Mesendoderm (in vitro differentiated cells): ENCODE measurements at regions not wholly inside any gene's neighbourhood (a gene's known extent, or its start where the extent isn't known, plus 50 kb on each side); places are given as distances from the start of the nearest gene placed in this dataset.

Experiments
- DNase-seq: peaks from one replicate; pipeline ENCODE4 v3.0.0; 2013
- H2AK5ac ChIP-seq: 2 replicates; pipeline ENCODE4 v1.6.1; 2013; ENCODE audit warnings: low read length, inconsistent platforms
- H2BK120ac ChIP-seq: 2 replicates; pipeline ENCODE4 v1.6.1; 2013; ENCODE audit warnings: low read depth, mild to moderate bottlenecking, low read length, moderate library complexity, mixed read lengths
- H2BK15ac ChIP-seq: replicated peaks from 2 replicates; pipeline ENCODE4 v1.6.1; 2013; ENCODE audit warnings: low read depth, mild to moderate bottlenecking, moderate library complexity
- H2BK5ac ChIP-seq: 2 replicates; pipeline ENCODE4 v1.6.1; 2013; ENCODE audit warnings: low read length, inconsistent platforms
- H3K18ac ChIP-seq: 2 replicates; pipeline ENCODE4 v1.6.1; 2013; ENCODE audit warnings: mild to moderate bottlenecking, low read length, mixed read lengths
- H3K23ac ChIP-seq: one replicate; pipeline ENCODE4 v1.6.1; 2013; ENCODE audit warnings: low read length
- H3K27ac ChIP-seq: 2 replicates; pipeline ENCODE4 v1.5.1; 2013; ENCODE audit warnings: low read depth, mild to moderate bottlenecking, inconsistent platforms, low read length, moderate library complexity
- H3K27me3 ChIP-seq: 2 replicates; pipeline ENCODE4 v1.6.1; 2013; ENCODE audit warnings: low read length, control low read depth, mild to moderate bottlenecking, inconsistent platforms; ENCODE audit not compliant: insufficient read depth, poor library complexity
- H3K36me3 ChIP-seq: 2 replicates; pipeline ENCODE4 v1.6.1; 2013; ENCODE audit warnings: low read length, inconsistent platforms; ENCODE audit not compliant: control insufficient read depth, insufficient read depth
- H3K4ac ChIP-seq: one replicate; pipeline ENCODE4 v1.6.1; 2013; ENCODE audit warnings: low read depth, mild to moderate bottlenecking, low read length, moderate library complexity
- H3K4me1 ChIP-seq: 2 replicates; pipeline ENCODE4 v1.6.1; 2013; ENCODE audit warnings: low read depth, low read length, inconsistent platforms; ENCODE audit not compliant: control insufficient read depth
- H3K4me2 ChIP-seq: 2 replicates; pipeline ENCODE4 v1.6.1; 2013; ENCODE audit warnings: low read length
- H3K4me3 ChIP-seq: 2 replicates; pipeline ENCODE4 v1.5.1; 2013; ENCODE audit warnings: mild to moderate bottlenecking, low read length
- H3K56ac ChIP-seq: one replicate; pipeline ENCODE4 v1.6.1; 2013; ENCODE audit warnings: low read length
- H3K79me1 ChIP-seq: 2 replicates; pipeline ENCODE4 v1.6.1; 2013; ENCODE audit warnings: low read length, inconsistent platforms
- H3K79me2 ChIP-seq: 2 replicates; pipeline ENCODE4 v1.6.1; 2013; ENCODE audit warnings: mild to moderate bottlenecking, low read length; ENCODE audit not compliant: control insufficient read depth, insufficient read depth
- H3K9ac ChIP-seq: 2 replicates; pipeline ENCODE4 v1.6.1; 2013; ENCODE audit warnings: low read length, inconsistent platforms
- H4K5ac ChIP-seq: one replicate; pipeline ENCODE4 v1.6.1; 2013; ENCODE audit warnings: low read length
- H4K8ac ChIP-seq: one replicate; pipeline ENCODE4 v1.6.1; 2013; ENCODE audit warnings: low read depth, mild to moderate bottlenecking, control low read depth, low read length, moderate library complexity
- WGBS: extraction: QIAGEN DNeasy Blood & Tissue Kit; methylation state at CpG from one replicate; pipeline ENCODE4 v1.1.7; 2013; ENCODE audit warnings: low lambda C conversion rate, missing lambda C conversion rate; ENCODE audit not compliant: insufficient coverage; ENCODE audit errors: extremely low coverage; 5-methylcytosine and 5-hydroxymethylcytosine counted together

DNA sequence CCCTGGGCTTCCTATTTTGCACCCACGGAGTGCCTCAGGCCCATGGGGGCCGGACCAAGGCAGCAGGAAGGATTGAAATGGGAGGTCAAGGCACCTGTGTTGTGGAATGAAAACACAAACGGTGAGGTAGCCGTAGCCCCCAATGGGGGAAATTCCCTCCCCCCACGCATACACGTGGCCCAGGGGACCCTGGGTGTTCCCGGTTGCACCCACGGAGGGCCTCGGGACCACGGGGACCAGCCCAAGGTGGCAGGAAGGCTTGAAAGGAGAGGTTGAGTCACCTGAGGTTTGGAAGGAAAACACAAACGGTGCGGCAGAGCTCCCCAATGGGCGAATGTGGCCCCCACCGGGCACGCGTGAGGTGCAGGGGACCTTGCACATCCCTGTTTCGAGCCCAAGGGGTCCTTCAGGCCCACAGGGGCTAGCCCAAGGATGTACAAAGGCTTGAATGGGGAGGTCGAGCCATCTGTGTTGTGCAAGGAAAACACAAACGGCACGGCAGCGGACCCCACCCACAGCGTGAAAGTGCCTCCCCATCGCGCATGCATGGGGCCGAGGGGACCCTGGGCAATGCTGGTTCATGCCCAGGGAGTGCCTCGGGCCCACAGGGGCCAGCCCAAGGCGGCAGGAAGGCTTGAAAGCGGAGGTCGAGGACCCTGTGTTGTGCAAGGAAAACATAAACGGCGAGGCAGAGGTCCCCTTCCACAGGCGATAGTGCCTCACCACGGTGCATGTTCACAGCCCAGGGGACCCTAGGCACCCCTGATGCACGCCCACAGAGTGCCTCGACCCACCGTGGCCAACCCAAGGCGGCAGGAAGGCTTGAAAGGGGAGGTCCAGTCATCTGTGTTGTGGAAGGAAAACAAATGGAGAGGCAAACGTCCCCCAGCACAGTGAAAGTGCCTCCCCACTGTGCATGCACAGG lies 376.7 kb downstream of the ALG10 start:
- Histone ChIP-seq H3K9ac (no peak overlapping the region), H3K27ac (no peak overlapping the region), H3K4ac (no peak overlapping the region), H3K79me1 (no peaks in the 10 kb centered on the region), H2BK5ac (no peak overlapping the region), H3K27me3 (no peaks in the 10 kb centered on the region), H3K18ac (no peak overlapping the region), H3K4me3 (no peak overlapping the region), H3K23ac (no peak overlapping the region), H3K56ac (no peak overlapping the region), H3K4me1 (no peaks in the 10 kb centered on the region), H4K8ac (no peak overlapping the region), H4K5ac (no peak overlapping the region), H3K36me3 (no peaks in the 10 kb centered on the region), H3K79me2 (no peaks in the 10 kb centered on the region), H3K4me2 (no peak overlapping the region), H2BK120ac (no peak overlapping the region), H2BK15ac (no peak overlapping the region), H2AK5ac (no peak overlapping the region)
- WGBS = no CpG with 5 or more reads among the region's 38 CpGs
- no peak for DNase-seq

DNA sequence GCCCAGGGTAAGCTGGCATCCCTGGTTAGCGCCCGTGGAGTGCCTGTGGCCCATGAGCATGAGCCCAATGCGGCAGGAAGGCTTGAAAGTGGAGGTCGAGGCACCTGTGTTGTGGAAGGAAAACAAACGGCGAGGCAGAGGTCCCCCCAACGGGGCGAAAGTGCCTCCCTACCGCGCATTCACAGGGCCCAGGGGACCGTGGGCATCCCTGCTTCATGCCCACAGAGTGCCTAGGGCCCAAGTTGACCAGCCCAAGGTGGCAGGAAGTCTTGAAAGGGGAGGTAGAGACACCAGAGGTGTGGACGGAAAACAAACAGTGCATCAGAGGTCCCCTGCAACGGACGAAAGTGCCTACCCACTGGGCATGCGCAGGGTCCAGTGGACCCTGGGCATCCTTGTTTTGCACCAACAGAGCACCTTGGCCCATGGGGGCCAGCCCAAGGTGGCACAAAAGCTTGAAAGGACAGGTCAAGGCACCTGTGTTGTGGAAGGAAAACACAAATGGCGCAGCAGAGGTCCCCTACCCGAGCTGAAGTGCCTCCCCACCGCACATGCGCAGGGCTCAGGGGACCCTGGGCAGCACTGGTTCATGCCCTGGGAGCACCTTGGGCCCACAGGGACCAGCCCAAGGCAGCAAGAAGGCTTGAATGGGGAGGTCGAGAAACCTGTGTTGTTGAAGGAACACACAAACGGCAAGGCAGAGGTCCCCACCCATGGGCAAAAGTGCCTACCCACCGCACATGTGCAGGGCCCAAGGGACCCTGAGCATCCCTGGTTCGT lies 377.5 kb downstream of the ALG10 start:
- no peak overlapping the region for H4K5ac ChIP-seq
- H3K4ac ChIP-seq = no peak overlapping the region
- no peak overlapping the region for H3K9ac ChIP-seq
- no peak overlapping the region for H2BK5ac ChIP-seq
- no peak overlapping the region for H2BK120ac ChIP-seq
- no peaks in the 10 kb centered on the region for H3K79me1 ChIP-seq
- no peak overlapping the region for H2BK15ac ChIP-seq
- H3K27ac ChIP-seq = no peak overlapping the region
- no peaks in the 10 kb centered on the region for H3K79me2 ChIP-seq
- no peaks in the 10 kb centered on the region for H3K36me3 ChIP-seq
- H2AK5ac ChIP-seq = no peak overlapping the region
- H3K56ac ChIP-seq = no peak overlapping the region
- no peak overlapping the region for H3K18ac ChIP-seq
- H4K8ac ChIP-seq = no peak overlapping the region
- no peaks in the 10 kb centered on the region for H3K27me3 ChIP-seq
- no peak for DNase-seq
- no peak overlapping the region for H3K23ac ChIP-seq
- H3K4me1 ChIP-seq = no peaks in the 10 kb centered on the region
- H3K4me2 ChIP-seq = no peak overlapping the region
- WGBS = no CpG with 5 or more reads among the region's 23 CpGs
- H3K4me3 ChIP-seq = no peak overlapping the region

DNA sequence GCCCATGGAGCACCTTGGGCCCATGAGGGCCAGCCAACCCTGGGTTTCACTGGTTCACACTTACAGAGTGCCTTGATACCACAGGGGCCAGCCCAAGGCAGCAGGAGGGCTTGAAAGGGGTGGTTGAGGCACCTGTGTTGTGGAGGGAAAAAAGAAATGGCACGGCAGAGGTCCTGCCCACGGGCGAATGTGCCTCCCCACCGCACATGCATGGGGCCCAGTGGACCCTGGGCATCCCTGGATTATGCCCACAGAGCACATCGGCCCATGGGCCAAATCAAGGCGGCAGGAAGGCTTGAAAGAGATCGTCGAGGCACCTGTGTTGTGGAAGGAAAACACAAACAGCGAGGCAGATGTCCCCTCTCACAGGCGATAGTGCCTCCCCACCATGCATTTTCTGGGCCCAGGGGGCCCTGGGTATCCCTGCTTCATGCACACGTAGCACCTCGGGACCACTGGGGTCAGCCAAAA lies 378.1 kb downstream of the ALG10 start:
- no peak overlapping the region for H3K23ac ChIP-seq
- H3K36me3 ChIP-seq = no peaks in the 10 kb centered on the region
- H3K56ac ChIP-seq = no peak overlapping the region
- H2BK15ac ChIP-seq = no peak overlapping the region
- WGBS = no CpG with 5 or more reads among the region's 12 CpGs
- no peak overlapping the region for H2BK5ac ChIP-seq
- no peaks in the 10 kb centered on the region for H3K27me3 ChIP-seq
- H3K9ac ChIP-seq = no peak overlapping the region
- no peak for DNase-seq
- no peaks in the 10 kb centered on the region for H3K4me1 ChIP-seq
- H4K8ac ChIP-seq = no peak overlapping the region
- no peak overlapping the region for H2AK5ac ChIP-seq
- no peak overlapping the region for H3K4ac ChIP-seq
- no peak overlapping the region for H3K27ac ChIP-seq
- no peak overlapping the region for H3K18ac ChIP-seq
- H4K5ac ChIP-seq = no peak overlapping the region
- H3K4me2 ChIP-seq = no peak overlapping the region
- H3K4me3 ChIP-seq = no peak overlapping the region
- H2BK120ac ChIP-seq = no peak overlapping the region
- no peaks in the 10 kb centered on the region for H3K79me2 ChIP-seq
- no peaks in the 10 kb centered on the region for H3K79me1 ChIP-seq

DNA sequence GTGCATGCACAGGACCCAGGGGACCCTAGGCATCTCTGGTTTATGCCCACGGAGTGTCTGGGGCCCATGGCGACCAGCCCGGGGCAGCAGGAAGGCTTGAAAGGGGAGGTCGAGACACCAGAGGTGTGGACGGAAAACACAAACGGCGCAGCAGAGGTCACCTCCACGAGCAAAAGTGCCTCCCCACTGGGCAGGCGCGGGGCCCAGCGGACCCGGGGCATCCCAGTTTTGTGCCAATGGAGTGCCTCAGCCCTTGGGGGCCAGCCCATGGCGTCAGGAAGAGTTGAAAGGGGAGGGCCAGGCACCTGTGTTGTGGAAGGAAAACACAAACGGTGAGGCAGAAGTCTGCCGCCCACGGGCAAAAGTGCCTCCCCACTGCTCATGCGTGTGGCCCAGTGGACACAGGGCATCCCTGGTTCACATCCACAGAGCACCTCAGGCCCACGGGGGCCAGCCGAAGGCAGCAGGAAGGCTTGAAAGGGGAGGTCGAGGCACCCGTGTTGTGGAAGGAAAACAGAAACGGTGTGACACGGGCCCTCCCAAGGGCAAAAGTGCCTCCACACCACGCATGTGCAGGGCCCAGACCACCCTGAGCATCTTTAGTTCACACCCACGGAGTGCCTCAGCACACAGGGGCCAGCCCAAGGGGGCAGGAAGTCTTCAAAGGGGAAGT lies 378.8 kb downstream of the ALG10 start:
- H2BK5ac ChIP-seq = no peak overlapping the region

DNA sequence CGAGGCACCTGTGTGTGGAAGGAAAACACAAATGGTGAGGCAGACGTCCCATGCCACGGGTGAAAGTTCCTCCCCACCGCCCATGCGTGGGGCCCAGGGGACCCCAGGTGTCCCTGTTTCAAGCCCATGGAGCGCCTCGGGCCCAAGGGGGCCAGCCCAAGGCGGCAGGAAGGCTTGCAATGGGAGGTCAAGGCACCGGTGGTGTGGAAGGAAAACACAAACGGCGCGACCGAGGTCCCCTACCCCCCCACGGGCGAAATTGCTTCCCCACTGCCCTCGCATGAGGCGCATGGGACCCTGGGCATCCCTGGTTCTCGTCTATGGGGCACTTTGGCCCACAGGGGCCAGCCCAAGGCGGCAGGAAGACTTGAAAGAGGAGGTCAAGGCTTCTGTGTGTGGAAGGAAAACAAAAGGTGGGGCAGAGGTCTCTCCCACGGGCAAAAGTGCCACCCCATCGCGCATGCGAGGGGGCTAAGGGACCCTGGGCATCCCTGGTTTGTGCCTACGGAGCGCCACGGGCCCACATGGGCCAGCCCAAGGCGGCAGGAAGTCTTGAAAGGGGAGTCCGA lies 379.4 kb downstream of the ALG10 start:
- H3K9ac ChIP-seq = no peak overlapping the region
- H3K79me1 ChIP-seq = no peaks in the 10 kb centered on the region
- H3K4ac ChIP-seq = no peak overlapping the region
- H2BK120ac ChIP-seq = no peak overlapping the region
- no peak overlapping the region for H2BK5ac ChIP-seq
- no peak overlapping the region for H2BK15ac ChIP-seq
- H3K4me3 ChIP-seq = no peak overlapping the region
- no peak overlapping the region for H3K18ac ChIP-seq
- H3K27me3 ChIP-seq = no peaks in the 10 kb centered on the region
- no peak overlapping the region for H3K23ac ChIP-seq
- WGBS = no CpG with 5 or more reads among the region's 28 CpGs
- DNase-seq = no peak
- H3K56ac ChIP-seq = no peak overlapping the region
- H4K5ac ChIP-seq = no peak overlapping the region
- no peak overlapping the region for H3K4me2 ChIP-seq
- H3K4me1 ChIP-seq = no peaks in the 10 kb centered on the region
- H2AK5ac ChIP-seq = no peak overlapping the region
- H3K79me2 ChIP-seq = no peaks in the 10 kb centered on the region
- H3K36me3 ChIP-seq = no peaks in the 10 kb centered on the region
- no peak overlapping the region for H4K8ac ChIP-seq
- no peak overlapping the region for H3K27ac ChIP-seq

More for the DNA sequence above, 378.8 kb downstream of the ALG10 start:
- no peak overlapping the region for H3K23ac ChIP-seq
- H3K4ac ChIP-seq = no peak overlapping the region
- no peak overlapping the region for H3K4me3 ChIP-seq
- no peak overlapping the region for H3K27ac ChIP-seq
- H4K8ac ChIP-seq = no peak overlapping the region
- H3K4me1 ChIP-seq = no peaks in the 10 kb centered on the region
- H3K79me2 ChIP-seq = no peaks in the 10 kb centered on the region
- H2AK5ac ChIP-seq = no peak overlapping the region
- H2BK15ac ChIP-seq = no peak overlapping the region
- no peaks in the 10 kb centered on the region for H3K27me3 ChIP-seq
- no peak overlapping the region for H4K5ac ChIP-seq
- WGBS = no CpG with 5 or more reads among the region's 25 CpGs
- H3K56ac ChIP-seq = no peak overlapping the region
- no peaks in the 10 kb centered on the region for H3K79me1 ChIP-seq
- no peaks in the 10 kb centered on the region for H3K36me3 ChIP-seq
- no peak overlapping the region for H3K18ac ChIP-seq
- H2BK120ac ChIP-seq = no peak overlapping the region
- no peak overlapping the region for H3K9ac ChIP-seq
- no peak for DNase-seq
- H3K4me2 ChIP-seq = no peak overlapping the region
